Iris pigment epithelial cell (primary cell): ENCODE measurements at regions not wholly inside any gene's neighbourhood (a gene's known extent, or its start where the extent isn't known, plus 50 kb on each side); places are given as distances from the start of the nearest gene placed in this dataset.
A peak's percentile ranks its signal among the peaks of the same experiment; 100 is the strongest.

Source experiments
- DNase-seq: peaks from one replicate; pipeline ENCODE4 v3.0.0-alpha.2; 2011; ENCODE audit warnings: low read depth

- no peak for DNase-seq
These were observed 341.0 kb upstream of the E2F7 start for GRCh38 chr12:77406219-77406905.

GRCh38 chr12:77402716-77403115, 337.3 kb upstream of the E2F7 start:
- peak; percentile 51 for DNase-seq

DNA sequence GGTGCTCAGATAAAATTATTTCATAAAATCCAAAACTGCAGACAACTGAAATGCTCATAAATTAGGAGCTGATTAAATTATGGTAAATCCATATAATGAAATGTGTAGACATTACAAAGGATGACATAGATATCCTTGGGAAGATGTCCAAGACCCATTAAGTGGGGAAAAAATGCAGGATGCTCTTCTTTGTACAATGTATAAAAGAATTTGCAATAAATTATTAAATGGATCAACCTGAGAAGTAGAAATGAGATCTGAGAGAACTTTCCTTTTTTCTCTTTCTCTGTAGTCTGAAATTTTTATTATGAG, 336.4 kb upstream of the E2F7 start:
- DNase-seq: no peak

- DNase-seq: no peak
These were observed 335.8 kb upstream of the E2F7 start for GRCh38 chr12:77401064-77401769.

- no peak for DNase-seq
These were observed 327.2 kb upstream of the E2F7 start for GRCh38 chr12:77392467-77393088.

- no peak for DNase-seq
These were observed 323.3 kb upstream of the E2F7 start for GRCh38 chr12:77388445-77389265.

GRCh38 chr12:77387671-77388070, 322.3 kb upstream of the E2F7 start:
- DNase-seq: no peak

DNA sequence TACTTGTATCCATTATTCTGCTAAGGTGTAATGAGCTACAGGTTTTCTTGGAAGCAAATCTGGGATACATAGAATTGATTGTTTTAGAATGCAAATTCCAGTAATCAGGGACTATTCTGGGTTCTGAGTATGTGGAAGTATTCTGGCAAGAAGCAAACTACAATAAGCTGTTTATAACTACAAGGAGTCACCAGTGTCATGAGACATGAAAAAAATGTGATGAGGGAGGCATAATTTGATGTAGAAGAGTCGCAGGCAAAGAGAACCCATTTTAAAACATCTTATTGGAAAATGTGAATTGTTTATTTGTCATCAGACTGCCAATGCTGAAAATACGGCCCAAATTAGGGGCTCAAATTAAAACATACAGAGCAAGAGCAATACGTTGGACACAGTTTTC, 321.8 kb upstream of the E2F7 start:
- DNase-seq: no peak

DNA sequence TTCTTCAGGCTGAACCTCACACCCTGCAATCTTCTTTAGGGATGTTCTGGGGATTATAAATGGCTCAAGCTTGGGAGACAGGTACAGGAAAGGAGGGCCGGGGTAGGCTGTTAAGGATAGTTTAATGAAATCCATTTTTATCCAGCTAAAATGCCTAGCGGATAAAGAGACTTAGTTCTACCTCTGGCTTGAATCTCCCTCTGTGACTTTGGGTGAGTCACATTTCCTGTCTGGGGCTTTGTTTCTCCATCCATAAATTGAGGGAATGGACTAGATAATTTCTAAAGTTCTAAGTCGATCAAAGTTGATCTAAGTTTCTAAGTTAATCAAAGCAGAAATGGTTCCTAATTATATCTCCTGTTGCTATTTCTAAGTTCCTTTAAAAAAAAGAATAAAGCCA, 319.6 kb upstream of the E2F7 start:
- peak; percentile 6 for DNase-seq

GRCh38 chr12:77382096-77382742, 316.9 kb upstream of the E2F7 start:
- DNase-seq: no peak

GRCh38 chr12:77377622-77378021, 312.3 kb upstream of the E2F7 start:
- no peak for DNase-seq

- DNase-seq: peak; percentile 45
These were observed 311.7 kb upstream of the E2F7 start for GRCh38 chr12:77377116-77377515.

DNA sequence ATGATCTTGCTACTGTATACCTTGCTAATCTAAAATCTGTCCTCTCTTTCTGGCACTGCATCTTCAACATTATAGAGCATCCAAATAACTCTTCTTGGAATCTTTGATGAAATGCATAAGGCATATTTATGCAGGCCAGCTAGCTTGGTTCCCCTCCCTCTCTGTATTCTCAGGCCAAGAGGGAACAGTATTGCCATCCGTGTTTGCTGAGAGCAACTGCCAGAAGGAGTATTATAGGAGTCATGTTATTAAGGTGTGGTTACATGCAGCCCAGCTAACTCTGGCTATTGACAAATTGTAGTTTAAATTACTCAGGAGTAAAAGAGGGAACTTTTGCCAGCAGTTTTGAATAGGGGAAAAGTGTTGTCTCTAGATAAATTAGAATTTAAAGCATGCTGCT, 309.3 kb upstream of the E2F7 start:
- no peak for DNase-seq

- DNase-seq: no peak
These were observed 307.1 kb upstream of the E2F7 start for GRCh38 chr12:77372494-77372893.

GRCh38 chr12:77372026-77372425, 306.7 kb upstream of the E2F7 start:
- DNase-seq: no peak

- no peak for DNase-seq
These were observed 303.0 kb upstream of the E2F7 start for GRCh38 chr12:77368379-77368778.

DNA sequence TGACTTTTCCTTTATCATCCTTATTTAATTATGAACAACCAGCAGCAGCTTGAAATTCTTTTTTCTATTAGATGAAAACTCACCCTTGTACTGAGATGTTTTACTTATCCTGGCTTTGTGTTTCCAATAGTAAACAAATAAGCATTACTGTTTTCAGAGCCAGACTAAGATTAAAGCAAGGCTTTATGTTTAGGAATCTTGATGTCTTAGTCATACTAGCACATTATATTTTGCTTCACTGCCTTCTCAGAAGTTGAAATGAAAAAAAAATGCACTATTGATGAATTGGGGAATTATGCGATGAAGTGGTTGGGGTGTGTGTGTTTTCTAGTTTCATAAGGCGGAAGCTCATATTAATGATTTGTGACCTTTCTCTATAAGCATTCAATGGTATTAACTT, 301.2 kb upstream of the E2F7 start:
- DNase-seq: no peak

DNA sequence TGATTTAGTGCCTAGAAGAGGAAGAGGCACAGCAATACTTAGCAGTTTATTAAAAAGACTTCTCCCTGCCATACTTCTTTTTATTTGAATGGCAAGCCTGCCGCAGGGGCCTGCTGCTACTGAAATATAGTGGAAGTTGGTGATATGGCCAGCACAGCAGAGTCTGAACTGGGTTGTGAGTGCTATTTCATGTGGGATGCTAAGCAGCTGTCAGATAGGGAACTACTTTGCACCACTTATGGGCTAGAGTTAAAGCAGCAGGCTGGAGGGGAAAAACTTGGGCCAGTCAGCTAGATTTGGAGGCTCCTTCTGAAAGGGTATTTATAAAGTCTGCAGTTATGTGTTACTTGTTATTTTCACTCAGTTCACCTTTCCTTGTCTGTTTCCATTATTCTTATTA, 299.0 kb upstream of the E2F7 start:
- no peak for DNase-seq

DNA sequence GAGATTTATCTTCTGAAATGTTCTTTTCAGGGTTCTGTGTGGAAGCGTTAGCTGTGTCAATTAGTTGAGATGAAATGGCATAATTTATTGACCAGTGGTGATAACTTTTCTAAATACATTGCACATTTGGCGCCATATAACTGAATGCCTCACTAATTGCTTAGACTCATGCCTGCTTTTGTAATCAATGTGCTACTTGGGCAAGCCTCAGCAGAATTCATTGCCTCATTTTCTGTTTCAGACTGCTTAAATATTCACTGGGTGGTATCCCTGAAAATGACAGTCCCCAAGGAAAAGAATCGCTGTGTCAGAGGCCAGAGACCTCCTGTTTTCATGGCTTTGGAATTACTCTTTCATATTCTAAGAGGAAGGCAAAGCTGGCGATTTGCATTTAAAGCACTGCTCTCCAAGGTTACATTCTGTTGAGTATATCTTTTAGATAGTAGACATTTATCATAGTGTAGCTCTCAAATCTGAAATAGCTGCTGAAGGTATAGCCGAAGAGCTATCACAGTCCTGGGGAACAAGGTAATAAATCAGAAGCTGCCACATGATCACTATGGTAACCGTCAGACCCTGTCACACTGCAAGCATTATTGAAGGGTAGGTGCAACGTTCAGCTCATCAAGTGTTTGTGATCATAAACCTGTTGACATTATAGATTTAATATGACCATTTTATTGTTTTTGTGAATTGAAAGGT, 297.3 kb upstream of the E2F7 start:
- no peak for DNase-seq

GRCh38 chr12:77357655-77358054, 292.3 kb upstream of the E2F7 start:
- DNase-seq: no peak

GRCh38 chr12:77354766-77355362, 289.5 kb upstream of the E2F7 start:
- peak; percentile 11 for DNase-seq
